G401 (cell line): ENCODE measurements at regions not wholly inside any gene's neighbourhood (a gene's known extent, or its start where the extent isn't known, plus 50 kb on each side); places are given as distances from the start of the nearest gene placed in this dataset.
"Not testable (repeated sequence)": the region's sequence is repeated elsewhere in the genome, so short reads cannot be mapped to it uniquely, and the experiment has no call there.

ENCODE experiments used
- DNase-seq: peaks from one replicate; pipeline ENCODE4 v3.0.0-alpha.2; 2015; ENCODE audit warnings: low spot score
- in situ Hi-C: cut with HindIII; loops from 2 replicates; pipeline ENCODE4 v1.10.0; 2016; ENCODE audit warnings: low sequenced_read_pairs, mixed read lengths

- no peak for DNase-seq
- in situ Hi-C loops = no loop called here
These were observed 194.5 kb downstream of the MEX3B start for GRCh38 chr15:81851325-81851724.

GRCh38 chr15:81849289-81849688, 196.5 kb downstream of the MEX3B start:
- no peak for DNase-seq
- in situ Hi-C loops = no loop called here

GRCh38 chr15:81848701-81849100, 197.1 kb downstream of the MEX3B start:
- in situ Hi-C loops = no loop called here
- DNase-seq = no peak

- no peak for DNase-seq
- in situ Hi-C loops = no loop called here
These were observed 201.9 kb downstream of the MEX3B start for GRCh38 chr15:81843757-81844407.

- in situ Hi-C loops = no loop called here
- no peak for DNase-seq
These were observed 202.6 kb downstream of the MEX3B start for GRCh38 chr15:81843226-81843625.

GRCh38 chr15:81839387-81839786, 206.4 kb downstream of the MEX3B start:
- DNase-seq = no peak
- in situ Hi-C loops = no loop called here

GRCh38 chr15:81835731-81836130, 210.1 kb downstream of the MEX3B start:
- DNase-seq = no peak
- in situ Hi-C loops = no loop called here

GRCh38 chr15:81830520-81830919, 215.3 kb downstream of the MEX3B start:
- in situ Hi-C loops = no loop called here
- DNase-seq = no peak

GRCh38 chr15:81829918-81830317, 215.9 kb downstream of the MEX3B start:
- in situ Hi-C loops = no loop called here

GRCh38 chr15:81828135-81828534, 217.7 kb downstream of the MEX3B start:
- no peak for DNase-seq
- in situ Hi-C loops = no loop called here

More at GRCh38 chr15:81829918-81830317, 215.9 kb downstream of the MEX3B start:
- no peak for DNase-seq

GRCh38 chr15:81825136-81825535, 220.7 kb downstream of the MEX3B start:
- no peak for DNase-seq
- in situ Hi-C loops = no loop called here

- DNase-seq, in situ Hi-C loops: not testable (repeated sequence)
These were observed 223.2 kb downstream of the MEX3B start for GRCh38 chr15:81822587-81822986.

- in situ Hi-C loops = no loop called here
- no peak for DNase-seq
These were observed 225.7 kb downstream of the MEX3B start for GRCh38 chr15:81819924-81820635.

GRCh38 chr15:81814882-81815455, 230.8 kb downstream of the MEX3B start:
- DNase-seq = no peak
- in situ Hi-C loops = no loop called here

- no peak for DNase-seq
- in situ Hi-C loops = no loop called here
These were observed 232.6 kb downstream of the MEX3B start for GRCh38 chr15:81813215-81813614.

- no peak for DNase-seq
- in situ Hi-C loops = no loop called here
These were observed 233.4 kb downstream of the MEX3B start for GRCh38 chr15:81812456-81812855.

- in situ Hi-C loops = no loop called here
- no peak for DNase-seq
These were observed 234.1 kb downstream of the MEX3B start for GRCh38 chr15:81811736-81812135.

- peak; percentile 3 for DNase-seq
- in situ Hi-C loops = no loop called here
These were observed 236.3 kb downstream of the MEX3B start for GRCh38 chr15:81809543-81809942.

- in situ Hi-C loops = no loop called here
- no peak for DNase-seq
These were observed 238.0 kb downstream of the MEX3B start for GRCh38 chr15:81807806-81808205.

- peak; percentile 42 for DNase-seq
- in situ Hi-C loops = no loop called here
These were observed 238.6 kb downstream of the MEX3B start for GRCh38 chr15:81807186-81807585.

GRCh38 chr15:81795899-81796298, 249.9 kb downstream of the MEX3B start:
- in situ Hi-C loops = no loop called here
- no peak for DNase-seq
